ENCODE measurements at regions not wholly inside any gene's neighbourhood (a gene's known extent, or its start where the extent isn't known, plus 50 kb on each side); places are given as distances from the start of the nearest gene placed in this dataset.
"Not testable (repeated sequence)": the region's sequence is repeated elsewhere in the genome, so short reads cannot be mapped to it uniquely, and the experiment has no call there.

DNA sequence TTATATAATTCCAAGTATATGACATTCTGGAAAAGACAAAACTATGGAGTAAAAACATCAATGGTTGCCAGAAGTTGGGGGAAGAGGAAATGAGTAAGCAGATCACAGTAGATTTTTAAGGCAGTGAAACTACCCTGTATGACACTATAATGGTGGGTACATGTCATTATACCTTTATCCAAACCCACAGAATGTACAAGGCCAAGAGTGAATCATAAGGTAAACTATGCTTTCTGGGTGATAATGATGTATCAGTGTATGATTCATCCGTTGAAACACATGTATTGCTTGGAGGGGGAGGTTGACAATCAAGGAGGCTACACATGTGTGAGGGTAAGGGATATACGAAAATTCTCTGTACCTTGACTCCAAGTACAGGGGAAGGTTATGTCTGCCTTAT, 862.7 kb downstream of the PLA2G4A start:
- DNase-seq: no peak

DNA sequence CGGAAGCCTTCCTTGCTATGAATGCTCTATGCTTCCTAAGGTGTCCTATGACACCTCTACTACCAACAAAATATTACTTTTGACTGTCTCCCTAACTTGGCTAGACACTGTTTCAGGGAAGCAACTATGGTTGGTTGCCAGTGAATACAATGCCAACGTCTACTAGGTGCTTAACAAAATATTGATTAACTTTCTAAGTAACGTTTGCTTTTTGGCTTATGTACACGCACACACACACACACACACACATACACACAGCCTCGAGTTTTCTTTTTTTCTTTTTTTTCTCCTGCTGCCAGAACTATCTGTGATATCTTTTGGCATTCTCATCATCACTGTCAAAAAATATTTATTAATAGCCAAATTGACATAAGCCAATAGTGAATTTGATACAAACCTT, 864.0 kb downstream of the PLA2G4A start:
- no peaks in the 10 kb centered on the region for H3K4me1 ChIP-seq (ENCODE audit: low read length)
- H3K9me2 ChIP-seq (replicated peaks; ENCODE audit: insufficient read depth, low read length): no peaks in the 10 kb centered on the region
- no peaks in the 10 kb centered on the region for H3K79me2 ChIP-seq (ENCODE audit: low read length)
- H3K4me2 ChIP-seq (ENCODE audit: low read depth, low read length): no peak overlapping the region
- H3K27me3 ChIP-seq (replicated peaks; ENCODE audit: insufficient read depth, low read length): no peaks in the 10 kb centered on the region
- H2AFZ ChIP-seq (ENCODE audit: low read length): no peak overlapping the region
- no peaks in the 10 kb centered on the region for H3K36me3 ChIP-seq (replicated peaks; ENCODE audit: insufficient read depth, low read length)
- H3K4me3 ChIP-seq (ENCODE audit: low read length): no peak overlapping the region
- no peaks in the 10 kb centered on the region for H3F3A ChIP-seq (ENCODE audit: insufficient read depth, low read length)
- H3K27ac ChIP-seq (ENCODE audit: low read length): no peak overlapping the region
- DNase-seq: no peak
- H3K9ac ChIP-seq (ENCODE audit: low read length): no peak overlapping the region
- TF ChIP-seq, protein P1, sequence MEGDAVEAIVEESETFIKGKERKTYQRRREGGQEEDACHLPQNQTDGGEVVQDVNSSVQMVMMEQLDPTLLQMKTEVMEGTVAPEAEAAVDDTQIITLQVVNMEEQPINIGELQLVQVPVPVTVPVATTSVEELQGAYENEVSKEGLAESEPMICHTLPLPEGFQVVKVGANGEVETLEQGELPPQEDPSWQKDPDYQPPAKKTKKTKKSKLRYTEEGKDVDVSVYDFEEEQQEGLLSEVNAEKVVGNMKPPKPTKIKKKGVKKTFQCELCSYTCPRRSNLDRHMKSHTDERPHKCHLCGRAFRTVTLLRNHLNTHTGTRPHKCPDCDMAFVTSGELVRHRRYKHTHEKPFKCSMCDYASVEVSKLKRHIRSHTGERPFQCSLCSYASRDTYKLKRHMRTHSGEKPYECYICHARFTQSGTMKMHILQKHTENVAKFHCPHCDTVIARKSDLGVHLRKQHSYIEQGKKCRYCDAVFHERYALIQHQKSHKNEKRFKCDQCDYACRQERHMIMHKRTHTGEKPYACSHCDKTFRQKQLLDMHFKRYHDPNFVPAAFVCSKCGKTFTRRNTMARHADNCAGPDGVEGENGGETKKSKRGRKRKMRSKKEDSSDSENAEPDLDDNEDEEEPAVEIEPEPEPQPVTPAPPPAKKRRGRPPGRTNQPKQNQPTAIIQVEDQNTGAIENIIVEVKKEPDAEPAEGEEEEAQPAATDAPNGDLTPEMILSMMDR (IDR thresholded peaks at IDR 0.05; ENCODE audit: low read length): no peak
- TF ChIP-seq EZH2 (optimal IDR thresholded peaks at IDR 0.05; ENCODE audit: low read depth, low read length) (no peak), EZH2phosphoT487 (IDR thresholded peaks at IDR 0.05; ENCODE audit: low read length) (no peak)
- no peaks in the 10 kb centered on the region for H3K9me3 ChIP-seq (replicated peaks; ENCODE audit: insufficient read depth, low read length)
- no peaks in the 10 kb centered on the region for H4K20me1 ChIP-seq (ENCODE audit: insufficient read depth, low read length)

More for the DNA sequence above, 862.7 kb downstream of the PLA2G4A start:
- Histone ChIP-seq H3K27me3 (replicated peaks; ENCODE audit: insufficient read depth, low read length) (no peaks in the 10 kb centered on the region), H3F3A (ENCODE audit: insufficient read depth, low read length) (no peaks in the 10 kb centered on the region), H3K36me3 (replicated peaks; ENCODE audit: insufficient read depth, low read length) (no peaks in the 10 kb centered on the region), H3K4me3 (ENCODE audit: low read length) (no peak overlapping the region), H3K9ac (ENCODE audit: low read length) (no peak overlapping the region), H3K9me2 (replicated peaks; ENCODE audit: insufficient read depth, low read length) (no peaks in the 10 kb centered on the region), H3K27ac (ENCODE audit: low read length) (no peak overlapping the region), H3K4me1 (ENCODE audit: low read length) (no peaks in the 10 kb centered on the region), H3K79me2 (ENCODE audit: low read length) (no peaks in the 10 kb centered on the region), H3K4me2 (ENCODE audit: low read depth, low read length) (no peak overlapping the region), H4K20me1 (ENCODE audit: insufficient read depth, low read length) (no peaks in the 10 kb centered on the region), H3K9me3 (replicated peaks; ENCODE audit: insufficient read depth, low read length) (no peaks in the 10 kb centered on the region), H2AFZ (ENCODE audit: low read length) (no peak overlapping the region)
- TF ChIP-seq EZH2phosphoT487 (IDR thresholded peaks at IDR 0.05; ENCODE audit: low read length): no peak
- TF ChIP-seq, protein P1 (IDR thresholded peaks at IDR 0.05; ENCODE audit: low read length): no peak
- TF ChIP-seq EZH2 (optimal IDR thresholded peaks at IDR 0.05; ENCODE audit: low read depth, low read length): no peak

DNA sequence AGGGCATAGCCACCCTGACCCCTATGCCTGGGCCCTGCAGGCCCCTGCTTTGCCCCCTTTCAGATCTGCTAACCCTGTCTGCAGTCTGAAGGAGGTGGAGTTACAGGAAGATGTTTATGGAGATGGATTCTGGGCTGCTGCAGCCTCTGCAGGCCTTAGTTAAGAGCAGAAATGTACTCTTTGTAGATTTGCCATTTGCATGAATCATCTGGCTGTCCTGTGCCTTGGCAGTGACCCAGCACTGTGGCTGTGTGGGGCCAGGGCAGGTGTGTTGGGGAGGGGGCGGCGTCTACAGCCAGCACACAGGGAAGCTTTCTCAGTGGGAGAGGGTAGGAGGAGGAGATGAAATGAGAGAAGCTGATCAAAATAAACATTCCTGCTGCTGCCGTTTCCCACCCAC, 867.3 kb downstream of the PLA2G4A start:
- Histone ChIP-seq H3K27ac (ENCODE audit: low read length) (no peak overlapping the region), H3K4me2 (ENCODE audit: low read depth, low read length) (no peak overlapping the region), H2AFZ (ENCODE audit: low read length) (no peak overlapping the region)

GRCh38 chr1:187703138-187704130, 874.7 kb downstream of the PLA2G4A start:
- H2AFZ ChIP-seq (ENCODE audit: low read length); H3K79me2 ChIP-seq (ENCODE audit: low read length); H3K4me1 ChIP-seq (ENCODE audit: low read length); H3K4me2 ChIP-seq (ENCODE audit: low read depth, low read length); H3K36me3 ChIP-seq (replicated peaks; ENCODE audit: insufficient read depth, low read length); H3K9me2 ChIP-seq (replicated peaks; ENCODE audit: insufficient read depth, low read length); H3K27me3 ChIP-seq (replicated peaks; ENCODE audit: insufficient read depth, low read length); DNase-seq; H3K9me3 ChIP-seq (replicated peaks; ENCODE audit: insufficient read depth, low read length); H4K20me1 ChIP-seq (ENCODE audit: insufficient read depth, low read length); H3K9ac ChIP-seq (ENCODE audit: low read length); H3K27ac ChIP-seq (ENCODE audit: low read length); H3F3A ChIP-seq (ENCODE audit: insufficient read depth, low read length); H3K4me3 ChIP-seq (ENCODE audit: low read length): not testable (repeated sequence)

More for the DNA sequence above, 867.3 kb downstream of the PLA2G4A start:
- no peaks in the 10 kb centered on the region for H3K36me3 ChIP-seq (replicated peaks; ENCODE audit: insufficient read depth, low read length)
- H3K4me3 ChIP-seq (ENCODE audit: low read length): no peak overlapping the region
- DNase-seq: no peak
- no peaks in the 10 kb centered on the region for H3K79me2 ChIP-seq (ENCODE audit: low read length)
- no peaks in the 10 kb centered on the region for H3K4me1 ChIP-seq (ENCODE audit: low read length)
- TF ChIP-seq, protein P1 (IDR thresholded peaks at IDR 0.05; ENCODE audit: low read length): no peak
- TF ChIP-seq EZH2 (optimal IDR thresholded peaks at IDR 0.05; ENCODE audit: low read depth, low read length): no peak
- H3K9me2 ChIP-seq (replicated peaks; ENCODE audit: insufficient read depth, low read length): no peaks in the 10 kb centered on the region
- no peaks in the 10 kb centered on the region for H4K20me1 ChIP-seq (ENCODE audit: insufficient read depth, low read length)
- no peaks in the 10 kb centered on the region for H3F3A ChIP-seq (ENCODE audit: insufficient read depth, low read length)
- H3K9me3 ChIP-seq (replicated peaks; ENCODE audit: insufficient read depth, low read length): no peaks in the 10 kb centered on the region
- no peaks in the 10 kb centered on the region for H3K27me3 ChIP-seq (replicated peaks; ENCODE audit: insufficient read depth, low read length)
- no peak overlapping the region for H3K9ac ChIP-seq (ENCODE audit: low read length)

All from MM.1S (cell line).